ENCODE measurements at regions not wholly inside any gene's neighbourhood (a gene's known extent, or its start where the extent isn't known, plus 50 kb on each side); places are given as distances from the start of the nearest gene placed in this dataset.

- Histone ChIP-seq H3K4me1 (ENCODE audit: low read length) (no peaks in the 10 kb centered on the region), H3K9ac (ENCODE audit: low read length) (no peak overlapping the region), H3K4me3 (ENCODE audit: low read length) (no peak overlapping the region), H3K4me2 (ENCODE audit: low read length) (no peak overlapping the region), H3K79me2 (ENCODE audit: low read length) (no peaks in the 10 kb centered on the region), H3K36me3 (replicated peaks; ENCODE audit: low read depth, low read length) (no peaks in the 10 kb centered on the region), H3K9me3 (ENCODE audit: insufficient read depth, low read length) (no peaks in the 10 kb centered on the region), H3K27me3 (ENCODE audit: low read depth, low read length) (no peaks in the 10 kb centered on the region), H2AFZ (ENCODE audit: low read depth, low read length) (no peak overlapping the region), H3K27ac (ENCODE audit: low read length) (no peak overlapping the region), H4K20me1 (ENCODE audit: insufficient read depth, low read length) (no peaks in the 10 kb centered on the region)
- no peak for TF ChIP-seq EZH2phosphoT487 (IDR thresholded peaks at IDR 0.05; ENCODE audit: low read depth)
- TF ChIP-seq CTCF (IDR thresholded peaks at IDR 0.05; ENCODE audit: low read depth, low read length) = no peak
Measured at GRCh38 chr4:64520421-64520820, 111.2 kb upstream of the TECRL start.

- no peaks in the 10 kb centered on the region for H4K20me1 ChIP-seq (ENCODE audit: insufficient read depth, low read length)
- H3K27me3 ChIP-seq (ENCODE audit: low read depth, low read length) = no peaks in the 10 kb centered on the region
- H3K4me2 ChIP-seq (ENCODE audit: low read length) = no peak overlapping the region
- no peaks in the 10 kb centered on the region for H3K4me1 ChIP-seq (ENCODE audit: low read length)
- H3K9me3 ChIP-seq (ENCODE audit: insufficient read depth, low read length) = no peaks in the 10 kb centered on the region
- no peaks in the 10 kb centered on the region for H3K36me3 ChIP-seq (replicated peaks; ENCODE audit: low read depth, low read length)
- H3K9ac ChIP-seq (ENCODE audit: low read length) = no peak overlapping the region
- H3K79me2 ChIP-seq (ENCODE audit: low read length) = no peaks in the 10 kb centered on the region
- no peak overlapping the region for H2AFZ ChIP-seq (ENCODE audit: low read depth, low read length)
- TF ChIP-seq EZH2phosphoT487 (IDR thresholded peaks at IDR 0.05; ENCODE audit: low read depth) (no peak), CTCF (IDR thresholded peaks at IDR 0.05; ENCODE audit: low read depth, low read length) (no peak)
- H3K27ac ChIP-seq (ENCODE audit: low read length) = no peak overlapping the region
- no peak overlapping the region for H3K4me3 ChIP-seq (ENCODE audit: low read length)
Measured at GRCh38 chr4:64518600-64518999, 109.3 kb upstream of the TECRL start.

- TF ChIP-seq CTCF (IDR thresholded peaks at IDR 0.05; ENCODE audit: low read depth, low read length) = no peak
- no peak for TF ChIP-seq EZH2phosphoT487 (IDR thresholded peaks at IDR 0.05; ENCODE audit: low read depth)
Measured at GRCh38 chr4:64516176-64516575, 106.9 kb upstream of the TECRL start.

GRCh38 chr4:64508089-64508488, 98.8 kb upstream of the TECRL start:
- TF ChIP-seq CTCF (IDR thresholded peaks at IDR 0.05; ENCODE audit: low read depth, low read length) = no peak
- no peak for TF ChIP-seq EZH2phosphoT487 (IDR thresholded peaks at IDR 0.05; ENCODE audit: low read depth)
- Histone ChIP-seq H4K20me1 (ENCODE audit: insufficient read depth, low read length) (no peaks in the 10 kb centered on the region), H3K36me3 (replicated peaks; ENCODE audit: low read depth, low read length) (no peaks in the 10 kb centered on the region), H3K9me3 (ENCODE audit: insufficient read depth, low read length) (no peaks in the 10 kb centered on the region), H3K27ac (ENCODE audit: low read length) (no peak overlapping the region), H3K4me2 (ENCODE audit: low read length) (no peak overlapping the region), H3K79me2 (ENCODE audit: low read length) (no peaks in the 10 kb centered on the region), H3K9ac (ENCODE audit: low read length) (no peak overlapping the region), H2AFZ (ENCODE audit: low read depth, low read length) (no peak overlapping the region), H3K27me3 (ENCODE audit: low read depth, low read length) (no peaks in the 10 kb centered on the region), H3K4me3 (ENCODE audit: low read length) (no peak overlapping the region), H3K4me1 (ENCODE audit: low read length) (no peaks in the 10 kb centered on the region)

More at GRCh38 chr4:64516176-64516575, 106.9 kb upstream of the TECRL start:
- no peak overlapping the region for H3K4me3 ChIP-seq (ENCODE audit: low read length)
- H4K20me1 ChIP-seq (ENCODE audit: insufficient read depth, low read length) = no peaks in the 10 kb centered on the region
- H3K4me1 ChIP-seq (ENCODE audit: low read length) = no peaks in the 10 kb centered on the region
- no peaks in the 10 kb centered on the region for H3K9me3 ChIP-seq (ENCODE audit: insufficient read depth, low read length)
- H3K27me3 ChIP-seq (ENCODE audit: low read depth, low read length) = no peaks in the 10 kb centered on the region
- no peak overlapping the region for H3K4me2 ChIP-seq (ENCODE audit: low read length)
- H3K9ac ChIP-seq (ENCODE audit: low read length) = no peak overlapping the region
- H3K36me3 ChIP-seq (replicated peaks; ENCODE audit: low read depth, low read length) = no peaks in the 10 kb centered on the region
- no peak overlapping the region for H3K27ac ChIP-seq (ENCODE audit: low read length)
- no peak overlapping the region for H2AFZ ChIP-seq (ENCODE audit: low read depth, low read length)
- H3K79me2 ChIP-seq (ENCODE audit: low read length) = no peaks in the 10 kb centered on the region
